Islet precursor cell (in vitro differentiated cells): ENCODE measurements at regions not wholly inside any gene's neighbourhood (a gene's known extent, or its start where the extent isn't known, plus 50 kb on each side); places are given as distances from the start of the nearest gene placed in this dataset.
A peak's percentile ranks its signal among the peaks of the same experiment; 100 is the strongest.

Experiments used
- DNase-seq: peaks from one replicate; pipeline ENCODE4 v3.0.0-alpha.2; 2018

DNA sequence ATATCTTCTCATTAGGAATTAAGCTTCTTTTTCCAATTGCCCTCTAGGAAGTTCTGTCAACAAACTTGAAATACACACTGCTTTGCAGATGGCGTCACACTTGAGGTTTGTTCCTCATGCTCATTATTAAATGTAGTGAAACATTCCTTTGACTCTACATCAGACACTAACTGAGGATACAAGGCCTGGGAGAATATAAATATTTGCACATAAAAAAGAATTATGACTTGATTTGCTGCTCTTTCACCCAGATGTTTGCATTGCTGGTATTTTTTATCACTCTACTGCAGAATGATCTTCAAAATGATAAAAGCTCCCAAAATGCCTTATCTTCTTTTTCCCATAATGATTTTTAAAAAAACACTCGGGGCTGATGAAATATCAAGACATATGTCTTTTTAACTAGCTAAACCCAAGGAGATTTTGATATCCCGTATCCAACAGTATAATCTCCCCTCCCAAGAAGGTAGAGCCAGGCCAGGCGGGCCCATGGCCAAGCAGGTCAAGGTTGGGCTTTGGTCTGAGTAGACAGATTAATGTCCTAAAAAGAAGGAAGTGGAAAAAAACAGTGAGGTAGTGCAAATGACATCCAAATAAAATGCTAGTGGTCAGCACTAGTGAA lies 264.6 kb downstream of the HHIPL2 start:
- no peak for DNase-seq

DNA sequence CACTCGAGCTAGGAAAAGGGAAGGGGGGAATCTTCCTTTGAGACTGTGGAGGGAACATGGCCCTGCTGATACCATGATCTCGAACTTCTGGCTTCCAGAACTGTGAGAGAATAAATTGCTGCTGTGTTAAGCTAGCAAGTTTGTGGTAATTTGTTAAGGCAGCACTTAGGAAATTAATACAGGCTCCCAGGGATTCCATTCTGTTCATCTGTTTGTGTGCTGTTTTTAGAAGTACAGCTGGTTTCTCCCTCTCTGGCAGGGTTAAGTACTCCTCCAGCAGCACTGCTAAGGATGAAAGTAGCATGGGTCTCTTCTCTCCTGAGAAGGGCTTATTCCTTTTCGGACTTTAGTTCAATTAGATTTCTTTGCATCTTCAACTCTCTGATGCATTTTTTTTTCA lies 268.3 kb downstream of the HHIPL2 start:
- no peak for DNase-seq

DNA sequence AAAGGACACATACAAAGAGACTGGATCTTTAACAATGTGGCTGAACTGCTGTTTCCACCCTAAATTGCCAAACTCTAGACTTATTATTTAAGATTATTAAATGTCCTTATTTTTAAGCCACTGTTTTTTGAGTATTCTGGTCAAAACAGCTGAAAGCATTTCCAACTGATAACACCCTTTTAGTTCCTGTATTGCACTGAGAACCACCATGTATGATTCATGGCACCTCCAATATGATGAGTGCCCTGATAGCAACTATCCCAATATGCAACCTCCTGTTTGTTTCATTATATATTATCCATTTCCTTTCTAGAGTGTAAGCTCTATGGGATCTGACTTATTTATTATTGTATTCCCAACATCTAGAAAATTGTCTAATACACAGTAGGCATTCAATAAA lies 269.4 kb downstream of the HHIPL2 start:
- no peak for DNase-seq

DNA sequence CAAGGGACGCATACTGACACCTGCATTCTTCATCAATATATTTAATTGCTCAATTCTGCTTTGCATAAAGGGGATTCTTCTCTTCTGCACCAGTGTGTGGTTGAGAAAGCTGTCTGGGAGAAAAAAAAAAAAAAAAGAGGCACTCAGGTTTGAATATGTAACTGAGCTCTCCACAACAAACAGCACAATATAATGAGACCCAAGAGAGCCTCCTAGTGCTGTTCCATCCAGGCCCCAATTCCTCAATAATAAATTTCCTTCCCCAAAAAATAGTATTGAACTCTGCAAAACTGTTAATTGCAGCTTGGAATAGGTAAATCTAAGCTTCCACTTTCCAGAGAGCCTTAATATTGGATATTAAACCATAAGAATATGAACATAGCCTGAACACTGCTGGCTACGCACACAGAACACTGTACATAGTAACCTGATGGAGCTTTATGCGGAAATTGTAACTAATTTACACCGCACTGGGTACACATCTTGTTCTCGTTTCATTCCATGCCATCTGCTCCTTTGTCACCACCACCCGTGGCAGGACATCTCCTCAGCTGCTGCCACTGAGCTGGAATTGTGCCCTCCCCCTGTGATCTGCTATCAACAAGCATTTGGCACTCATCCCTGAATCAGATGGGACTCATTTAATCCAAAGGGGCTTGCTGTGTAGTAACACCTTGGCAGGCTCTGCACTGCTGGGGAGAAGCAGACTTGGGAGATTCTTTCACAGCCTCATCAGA lies 272.0 kb downstream of the HHIPL2 start:
- DNase-seq: no peak

DNA sequence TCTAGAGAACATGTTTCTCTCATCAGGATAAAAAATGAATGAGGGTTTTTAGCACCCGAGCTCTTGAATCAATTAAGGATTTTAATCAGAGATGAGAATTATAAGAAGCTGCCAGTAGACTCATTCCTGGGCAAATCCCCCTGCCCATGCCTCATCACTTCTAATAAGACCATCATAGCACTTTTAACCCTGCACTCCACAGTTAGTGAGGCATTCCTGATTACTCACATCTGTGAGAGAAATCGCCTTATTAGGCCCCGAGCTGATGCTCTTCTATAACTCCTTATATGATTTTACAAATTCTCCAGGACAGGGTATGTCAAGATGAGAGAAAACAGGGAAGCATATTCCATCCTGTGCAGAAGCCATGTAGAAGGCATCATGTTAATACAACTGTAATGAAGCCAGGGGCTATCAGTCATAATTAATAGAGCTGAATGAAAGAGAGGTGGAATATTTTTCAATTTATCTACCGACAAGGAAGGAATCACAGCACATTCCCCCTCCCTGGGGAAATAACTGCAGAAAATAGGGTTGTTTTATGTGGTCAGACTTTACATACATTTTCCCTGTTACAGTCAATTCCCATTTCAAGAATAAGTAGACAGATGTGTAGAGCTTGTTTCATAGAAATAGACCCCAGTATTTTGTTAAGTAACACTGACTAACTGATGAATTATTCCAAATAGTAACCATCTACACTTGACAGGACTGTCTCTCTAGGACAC lies 272.7 kb downstream of the HHIPL2 start:
- DNase-seq: no peak

DNA sequence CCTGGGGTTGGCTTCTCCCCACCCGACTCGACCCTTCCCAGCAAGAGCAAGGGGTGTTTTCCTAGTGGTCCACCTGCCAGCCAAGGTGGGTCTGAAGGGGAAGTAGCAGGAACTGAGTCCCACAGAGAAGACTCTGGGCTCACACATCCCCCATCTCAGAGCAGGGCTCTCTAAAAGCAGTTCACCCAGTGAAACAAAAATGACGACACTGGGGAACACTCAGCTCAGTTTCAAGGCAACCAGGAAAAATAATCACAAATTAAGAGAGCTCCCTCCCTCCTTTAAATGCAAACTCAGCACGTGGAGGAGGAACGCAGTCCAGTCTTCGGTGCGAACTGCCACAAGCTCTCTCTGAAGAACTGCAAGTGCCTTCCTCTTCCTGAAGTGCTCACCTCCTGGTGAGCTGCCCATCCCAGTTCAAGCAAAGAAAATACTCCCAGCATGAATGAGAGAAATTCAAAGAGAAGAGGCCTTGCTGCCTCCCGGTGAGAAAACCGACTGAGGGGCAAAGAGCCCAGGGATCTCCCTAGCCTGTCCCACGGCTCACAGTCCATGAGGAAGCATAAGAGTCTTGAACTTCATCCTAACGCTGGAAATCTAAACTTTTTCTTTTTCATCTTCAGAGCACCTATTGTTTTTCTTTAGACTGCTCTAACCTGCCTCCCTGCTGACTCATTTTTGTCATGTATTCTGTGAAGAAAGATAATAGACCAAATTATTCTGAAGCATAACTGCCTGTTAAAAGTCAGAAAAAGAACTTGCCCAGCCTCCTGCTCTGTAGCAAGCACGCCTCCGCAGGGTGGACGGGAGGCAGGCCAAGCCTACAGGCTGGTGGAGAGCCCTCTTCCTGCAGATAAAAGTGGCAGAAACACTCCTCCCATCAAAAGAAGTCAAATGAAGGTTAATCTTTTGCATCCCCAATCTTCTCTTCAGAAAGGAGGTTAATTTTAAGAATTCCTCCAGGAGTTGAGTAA lies 281.4 kb downstream of the HHIPL2 start:
- DNase-seq: no peak

DNA sequence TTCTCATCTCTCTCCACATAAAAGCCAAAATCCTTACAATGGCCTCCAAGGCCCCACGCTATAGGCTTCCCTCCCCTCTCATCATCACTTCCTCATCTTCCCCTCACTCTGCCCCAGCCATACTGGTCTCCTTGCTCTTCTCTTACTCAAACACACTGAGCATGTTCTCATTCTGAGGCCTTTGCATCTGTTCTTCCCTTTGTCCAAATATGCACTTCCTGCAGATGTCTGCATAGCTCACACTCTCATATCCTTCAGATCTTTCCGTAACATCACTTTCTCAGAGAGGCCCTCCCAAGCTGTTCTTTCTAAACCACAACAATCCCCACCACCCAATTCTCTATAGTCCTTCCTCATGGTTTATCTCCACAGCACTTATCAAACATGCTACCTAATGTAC lies 284.1 kb downstream of the HHIPL2 start:
- no peak for DNase-seq

DNA sequence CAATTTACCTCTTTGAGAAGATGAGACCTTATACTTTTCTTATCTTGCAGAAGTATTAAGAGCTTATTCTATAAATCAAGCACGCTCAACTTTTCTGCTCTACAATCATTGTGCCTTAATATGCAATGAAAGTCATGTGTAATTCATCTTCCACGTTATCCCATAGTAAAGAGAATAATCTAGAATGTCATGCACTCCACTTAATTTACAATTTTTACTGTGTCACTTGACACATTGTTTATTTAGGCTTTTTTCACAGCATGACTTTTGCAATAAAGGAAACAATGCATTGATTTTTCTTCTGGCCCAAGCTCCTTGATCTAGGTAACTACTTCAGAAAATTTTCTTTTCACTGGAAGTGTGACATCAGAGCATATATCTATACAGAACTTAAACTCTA lies 290.9 kb downstream of the HHIPL2 start:
- DNase-seq: no peak

DNA sequence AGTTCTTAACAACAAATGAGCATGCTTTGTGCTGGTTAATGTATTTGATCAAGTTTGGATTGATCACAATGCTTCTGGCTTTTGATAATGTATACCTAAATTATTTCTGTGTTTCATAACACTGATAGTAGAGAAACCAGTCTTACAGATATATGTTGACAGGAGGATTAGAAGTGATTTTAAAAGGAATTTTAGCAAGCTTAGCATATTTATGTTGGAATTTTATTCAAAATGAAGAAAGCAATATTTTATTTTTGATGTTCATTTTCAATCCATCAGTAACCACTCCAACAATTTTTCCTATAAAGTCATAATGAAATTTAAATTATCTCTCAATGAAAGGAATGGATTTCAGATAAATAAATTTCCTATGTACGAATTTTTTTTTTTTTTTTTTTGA lies 291.8 kb downstream of the HHIPL2 start:
- DNase-seq: no peak

DNA sequence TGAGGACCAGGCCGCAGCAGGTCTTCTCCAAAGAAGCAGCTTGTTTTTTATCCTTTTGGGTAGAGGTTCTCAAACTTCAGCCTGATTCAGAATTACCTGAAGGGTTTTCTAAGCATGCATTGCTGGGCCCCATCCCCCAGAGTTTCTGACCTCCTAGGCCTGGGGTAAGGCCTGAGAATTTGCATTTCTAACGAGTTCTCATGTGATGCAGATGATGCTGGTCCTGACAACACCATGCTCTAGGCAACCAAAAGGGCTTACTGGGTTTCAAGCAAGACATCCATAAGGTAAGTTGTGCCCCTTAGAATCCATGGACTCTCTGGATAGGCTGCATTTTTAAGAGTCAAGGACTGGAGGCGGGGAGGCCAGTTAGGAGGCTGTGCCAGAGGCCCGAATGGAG lies 295.1 kb downstream of the HHIPL2 start:
- DNase-seq: no peak

DNA sequence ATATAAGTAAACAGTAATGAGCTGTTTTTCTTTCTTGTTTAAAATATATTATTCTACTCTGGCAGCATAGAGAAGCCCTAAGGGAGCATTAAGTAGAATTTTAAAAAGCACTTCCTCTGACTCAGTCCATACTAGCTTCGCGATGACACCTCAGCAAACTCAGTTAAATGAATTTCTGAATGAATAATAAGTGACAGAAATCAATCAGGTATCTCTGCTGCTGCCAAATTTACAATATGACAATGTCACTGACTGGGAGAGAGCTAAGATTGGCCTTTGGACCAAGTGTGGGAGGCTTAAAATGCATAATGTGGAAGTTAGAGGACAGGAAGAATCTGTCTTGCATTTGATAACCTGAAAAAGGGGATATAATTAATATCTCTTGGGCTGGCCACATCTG lies 296.1 kb downstream of the HHIPL2 start:
- no peak for DNase-seq

DNA sequence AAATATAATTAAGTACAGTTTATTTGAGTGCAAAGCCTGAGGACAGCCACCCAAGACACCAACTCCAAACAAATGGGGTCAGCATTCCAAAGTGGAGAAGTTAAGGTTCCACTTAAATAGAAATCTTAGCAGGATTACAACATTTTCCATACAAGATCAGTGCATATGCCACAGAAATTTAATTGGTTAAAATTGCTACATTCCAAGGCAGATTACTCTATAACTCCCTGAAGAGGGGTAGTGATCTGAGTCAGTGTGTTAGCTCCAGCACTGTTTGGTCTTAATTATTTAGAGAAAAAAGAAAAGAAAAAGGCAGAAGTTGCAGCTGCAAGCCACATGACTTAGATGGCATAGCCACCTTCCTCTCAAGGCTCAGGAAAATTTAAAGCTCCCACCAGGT lies 297.5 kb downstream of the HHIPL2 start:
- DNase-seq: no peak

DNA sequence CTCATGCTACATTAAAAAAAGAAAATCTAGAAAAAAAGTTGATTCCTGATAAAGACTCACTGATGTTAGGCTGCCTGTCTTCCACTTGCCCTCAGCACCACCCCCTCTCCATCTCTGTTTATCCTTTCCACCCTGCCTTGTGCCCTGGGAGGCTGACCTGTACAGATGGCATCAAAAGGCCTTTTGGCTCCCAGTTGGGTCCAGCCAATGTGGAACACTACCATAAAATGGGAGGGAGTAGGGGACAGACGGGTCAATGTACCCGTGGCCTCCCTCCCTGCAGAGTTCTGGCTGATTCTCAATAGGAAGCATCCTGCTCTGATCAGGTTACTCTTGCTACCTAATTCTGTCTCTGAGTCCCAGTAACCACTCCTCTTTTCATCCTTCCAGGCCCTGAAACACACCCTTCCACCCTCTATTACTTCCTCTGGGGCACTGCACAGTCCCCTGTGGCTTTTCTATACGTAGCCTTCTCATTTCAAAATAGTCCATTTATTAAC lies 300.0 kb downstream of the HHIPL2 start:
- no peak for DNase-seq

DNA sequence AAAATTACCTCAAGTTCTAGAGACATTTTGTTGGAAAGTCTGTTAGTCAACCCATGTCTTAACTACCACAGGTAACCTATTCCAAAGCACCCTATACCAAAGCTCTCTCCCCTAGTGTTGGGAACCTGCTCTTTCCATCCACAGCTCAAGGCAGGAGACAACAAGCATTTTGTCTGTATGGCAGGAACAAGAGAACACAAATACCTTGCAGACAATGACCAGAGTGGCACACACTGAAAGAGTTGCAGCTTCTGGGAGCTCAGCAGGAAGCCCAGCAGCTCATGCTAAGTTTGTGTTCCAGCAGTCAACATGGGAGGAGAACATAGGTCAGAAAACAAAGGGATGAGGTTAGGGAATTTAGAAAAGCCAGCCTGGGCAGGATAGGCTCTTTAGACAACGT lies 300.8 kb downstream of the HHIPL2 start:
- DNase-seq: no peak

DNA sequence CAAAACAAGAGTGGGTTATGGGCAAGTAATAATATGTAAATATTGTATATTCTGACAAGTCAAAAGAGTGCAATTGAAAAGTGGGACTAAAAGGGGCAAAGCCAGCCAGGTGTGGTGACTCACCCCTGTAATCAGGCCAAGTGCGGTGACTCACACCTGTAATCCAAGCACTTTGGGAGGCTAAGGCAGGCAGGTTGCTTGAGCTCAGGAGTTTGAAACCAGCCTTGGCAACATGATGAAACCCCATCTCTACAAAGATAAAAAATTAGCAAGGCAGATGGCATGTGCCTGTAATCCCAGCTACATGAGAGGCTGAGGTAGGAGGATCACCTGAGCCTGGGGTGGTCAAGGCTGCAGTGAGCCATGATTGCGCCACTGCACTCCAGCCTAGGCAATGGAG lies 304.0 kb downstream of the HHIPL2 start:
- DNase-seq: peak; percentile 58

DNA sequence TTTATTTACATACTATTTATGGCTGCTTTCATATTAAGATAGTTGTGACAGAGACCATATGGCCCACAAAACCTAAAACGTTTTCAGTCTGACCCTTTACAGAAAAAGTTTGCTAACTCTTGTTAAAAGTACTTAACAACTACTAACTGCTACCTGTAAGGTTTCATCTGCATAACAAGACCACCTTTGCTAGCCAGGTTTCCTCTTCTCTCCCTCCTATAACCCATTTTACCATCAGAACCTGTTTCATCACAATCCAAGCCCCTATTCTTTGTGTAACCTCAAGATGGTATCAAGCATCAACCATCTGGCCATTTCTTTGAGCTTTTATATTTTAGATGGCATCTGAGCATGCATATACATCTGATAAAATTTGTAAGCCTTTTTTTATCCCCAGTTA lies 305.4 kb downstream of the HHIPL2 start:
- DNase-seq: no peak

DNA sequence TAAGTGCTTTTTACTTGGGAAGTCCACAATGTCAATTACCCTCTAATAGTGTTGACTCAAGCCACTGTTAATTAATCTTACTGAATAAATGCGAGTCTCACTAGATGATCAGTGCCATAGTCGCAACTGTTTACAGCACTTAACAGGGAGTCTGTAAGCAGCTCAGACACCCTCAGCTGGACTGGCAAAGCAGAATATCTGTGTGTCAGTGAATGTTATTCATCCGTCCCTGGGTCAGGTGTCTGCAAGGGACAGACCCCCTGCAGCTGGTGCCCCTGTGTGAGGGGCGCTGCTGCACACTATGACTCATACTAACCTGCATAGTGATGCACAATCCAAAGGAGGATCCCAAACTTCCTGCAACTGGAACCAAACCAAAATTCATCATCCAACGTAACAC lies 306.5 kb downstream of the HHIPL2 start:
- no peak for DNase-seq

DNA sequence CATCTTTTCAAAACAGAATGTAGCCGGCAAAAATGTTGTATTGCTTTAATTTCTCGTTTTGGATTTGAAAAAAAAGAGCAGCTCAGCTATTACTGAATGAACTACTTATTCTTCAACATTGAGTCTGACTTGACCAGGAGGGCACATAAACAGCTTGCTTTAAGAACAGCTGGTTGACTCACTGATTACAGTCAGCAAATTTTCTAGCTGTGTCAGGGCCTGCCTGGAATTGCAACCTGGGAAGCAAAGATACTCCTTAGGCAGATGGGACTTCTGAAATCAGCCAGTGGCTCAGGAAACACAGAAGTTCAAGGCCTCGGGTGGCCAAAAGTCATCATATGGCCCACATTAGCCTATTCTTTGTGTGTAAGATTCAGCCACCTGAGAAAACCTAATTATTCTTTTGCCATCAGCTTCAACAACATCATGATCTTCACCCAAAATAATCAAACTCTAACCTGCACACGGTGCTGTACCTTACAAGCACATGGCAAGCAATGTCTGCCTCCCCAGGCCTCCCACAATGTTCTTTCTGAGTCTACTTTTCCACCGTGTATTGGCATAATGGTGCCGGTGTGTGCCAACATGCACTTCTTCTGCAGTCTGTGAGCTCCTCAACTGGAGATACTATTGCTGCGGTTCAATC lies 307.2 kb downstream of the HHIPL2 start:
- DNase-seq: peak; percentile 61

DNA sequence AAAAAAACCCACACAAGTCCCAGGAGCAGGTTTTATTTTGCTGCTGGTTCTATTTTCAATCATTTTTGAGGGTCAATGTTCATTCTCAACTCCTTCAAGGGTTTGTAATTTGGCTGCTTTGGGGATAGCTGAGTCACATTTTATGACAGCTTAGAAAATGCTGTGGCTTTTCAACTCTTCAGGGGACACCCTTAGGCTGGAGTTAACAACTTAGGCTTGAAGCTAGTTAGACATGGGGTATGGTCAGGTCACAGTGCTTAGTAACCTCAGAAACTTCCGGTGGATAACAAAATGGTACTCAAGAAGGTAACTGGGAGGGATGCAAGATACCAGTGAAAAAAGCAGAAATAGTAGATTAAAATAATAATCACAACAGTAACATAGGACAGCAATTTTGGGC lies 308.8 kb downstream of the HHIPL2 start:
- no peak for DNase-seq

DNA sequence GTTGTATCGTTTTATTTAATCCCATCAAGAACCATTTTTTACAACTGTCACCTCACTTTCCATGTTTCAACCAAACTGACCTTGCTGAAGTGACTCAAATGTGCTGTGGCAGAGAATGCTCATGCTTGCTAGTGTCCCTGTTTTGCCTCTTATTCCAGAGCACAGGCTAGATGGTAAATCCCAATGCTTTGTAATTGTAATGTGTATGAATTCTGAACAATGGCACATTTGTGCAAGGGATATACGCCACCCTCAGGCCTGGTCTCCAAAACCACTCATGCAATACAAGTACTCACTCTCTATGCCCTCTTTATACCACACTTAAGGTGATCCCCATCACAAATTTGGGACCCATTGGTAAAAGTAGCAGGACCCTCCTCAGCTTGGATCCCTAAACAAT lies 313.6 kb downstream of the HHIPL2 start:
- no peak for DNase-seq

DNA sequence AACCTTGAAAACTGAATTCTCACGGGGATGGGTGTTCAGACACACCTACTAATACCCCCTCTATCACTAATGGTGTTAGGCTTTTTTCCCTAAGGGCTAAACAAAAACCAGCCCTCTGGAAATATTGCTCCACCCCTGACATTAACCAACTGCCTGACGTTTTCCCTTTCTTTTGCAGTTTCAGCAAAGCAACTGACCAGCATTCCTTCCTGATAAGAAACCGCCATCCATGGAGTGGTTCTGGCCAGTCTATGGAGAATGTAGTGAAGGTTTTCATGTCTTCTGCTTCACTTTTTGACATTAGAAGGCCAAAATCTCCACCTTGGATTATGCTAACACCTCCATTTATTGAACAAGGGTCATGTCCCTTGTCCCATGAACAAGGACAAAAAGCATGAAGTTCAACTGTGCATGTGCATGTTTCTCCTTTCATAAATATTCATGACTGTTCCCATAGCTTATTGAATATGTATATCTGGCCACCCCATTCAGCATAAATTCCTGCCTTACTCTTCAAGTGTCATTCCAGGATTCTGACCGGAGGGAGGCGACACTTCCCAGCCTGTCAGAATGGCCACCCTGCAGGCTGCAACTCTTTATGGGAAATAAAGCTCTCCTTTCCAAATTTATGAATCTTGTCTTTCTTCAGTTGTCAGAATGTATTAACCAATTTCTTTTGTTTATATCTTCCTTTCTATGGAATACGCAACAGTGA lies 314.3 kb downstream of the HHIPL2 start:
- no peak for DNase-seq

DNA sequence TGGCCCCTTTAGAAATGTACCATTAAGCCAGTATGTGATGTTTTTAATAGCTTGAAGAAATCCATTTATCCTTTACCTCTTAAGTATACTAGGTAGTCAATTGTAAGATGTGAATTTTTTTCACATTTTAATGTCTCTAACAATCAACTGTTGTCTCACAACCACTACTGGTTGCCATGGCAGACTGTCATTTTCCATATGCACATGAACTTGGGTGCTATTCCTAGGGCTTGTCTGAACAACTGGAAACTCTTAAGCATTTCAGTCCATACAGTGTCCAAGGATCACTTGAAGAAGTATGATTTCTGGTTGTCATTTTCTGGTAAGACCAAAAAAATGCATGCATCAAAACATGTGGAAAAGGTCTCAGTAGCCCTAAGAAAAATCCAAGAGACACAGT lies 315.1 kb downstream of the HHIPL2 start:
- DNase-seq: no peak
